GM12873 (cell line): ENCODE measurements at regions not wholly inside any gene's neighbourhood (a gene's known extent, or its start where the extent isn't known, plus 50 kb on each side); places are given as distances from the start of the nearest gene placed in this dataset.

Experiments
- CTCF ChIP-seq: IDR thresholded peaks from 2 replicates; pipeline ENCODE4 v1.5.1; 2012; ENCODE audit warnings: low read depth, mild to moderate bottlenecking, moderate library complexity, low read length, control low read depth; ENCODE audit not compliant: insufficient read depth; ENCODE audit errors: missing control alignments

- no peak for TF ChIP-seq CTCF
These were observed 95.3 kb upstream of the SOX2 start for GRCh38 chr3:181616088-181617070.

- TF ChIP-seq CTCF, result no peak
These were observed 96.1 kb upstream of the SOX2 start for GRCh38 chr3:181615666-181616065.

- TF ChIP-seq CTCF, result no peak
These were observed 96.8 kb upstream of the SOX2 start for GRCh38 chr3:181614878-181615277.

- TF ChIP-seq CTCF, result no peak
These were observed 97.9 kb upstream of the SOX2 start for GRCh38 chr3:181613813-181614212.

GRCh38 chr3:181613191-181613590 is 98.5 kb upstream of the SOX2 start:
- TF ChIP-seq CTCF, result no peak

- TF ChIP-seq CTCF, result no peak
These were observed 100.8 kb upstream of the SOX2 start for GRCh38 chr3:181610973-181611265.

- no peak for TF ChIP-seq CTCF
These were observed 101.4 kb upstream of the SOX2 start for GRCh38 chr3:181610083-181610972.
